ENCODE measurements at regions not wholly inside any gene's neighbourhood (a gene's known extent, or its start where the extent isn't known, plus 50 kb on each side); places are given as distances from the start of the nearest gene placed in this dataset.

DNA sequence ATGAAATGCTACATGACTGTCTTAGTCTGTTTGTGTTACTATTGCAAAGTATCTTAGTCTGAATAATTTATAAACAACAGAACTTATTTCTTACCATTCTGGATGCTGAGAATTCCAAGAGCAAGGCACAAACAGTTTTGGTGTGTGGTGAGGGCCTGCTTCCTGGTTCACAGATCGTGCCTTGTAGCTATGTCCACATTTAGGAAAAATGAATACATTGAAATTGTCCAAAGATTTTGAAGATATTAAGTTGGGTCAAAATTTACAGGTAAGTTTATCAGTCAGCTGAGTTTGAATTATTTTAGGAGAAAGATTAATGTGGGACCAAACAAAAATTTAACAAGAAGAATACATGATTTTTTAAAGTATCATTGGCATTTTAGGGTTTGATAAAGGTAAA, 293.5 kb downstream of the LTN1 start:
- 57 to 78% (median 69%) methylated on average over 1 of the region's 1 CpG for WGBS, 5 donors
- Histone ChIP-seq H3K4me1 (peaks cover 0 to under 1% (median 0%) of the 10 kb centered on the region in 4 donors), H3K27me3 (no peaks in the 10 kb centered on the region), H3K4me3 (no peak overlapping the region), H3K36me3 (no peaks in the 10 kb centered on the region), H3K9me3 (no peaks in the 10 kb centered on the region), H3K27ac (no peak overlapping the region)
- no peak for DNase-seq
- intact Hi-C loops (cut with DNase I; ENCODE audit: low total_unique reads): no loop called here
- TF ChIP-seq, protein P1, sequence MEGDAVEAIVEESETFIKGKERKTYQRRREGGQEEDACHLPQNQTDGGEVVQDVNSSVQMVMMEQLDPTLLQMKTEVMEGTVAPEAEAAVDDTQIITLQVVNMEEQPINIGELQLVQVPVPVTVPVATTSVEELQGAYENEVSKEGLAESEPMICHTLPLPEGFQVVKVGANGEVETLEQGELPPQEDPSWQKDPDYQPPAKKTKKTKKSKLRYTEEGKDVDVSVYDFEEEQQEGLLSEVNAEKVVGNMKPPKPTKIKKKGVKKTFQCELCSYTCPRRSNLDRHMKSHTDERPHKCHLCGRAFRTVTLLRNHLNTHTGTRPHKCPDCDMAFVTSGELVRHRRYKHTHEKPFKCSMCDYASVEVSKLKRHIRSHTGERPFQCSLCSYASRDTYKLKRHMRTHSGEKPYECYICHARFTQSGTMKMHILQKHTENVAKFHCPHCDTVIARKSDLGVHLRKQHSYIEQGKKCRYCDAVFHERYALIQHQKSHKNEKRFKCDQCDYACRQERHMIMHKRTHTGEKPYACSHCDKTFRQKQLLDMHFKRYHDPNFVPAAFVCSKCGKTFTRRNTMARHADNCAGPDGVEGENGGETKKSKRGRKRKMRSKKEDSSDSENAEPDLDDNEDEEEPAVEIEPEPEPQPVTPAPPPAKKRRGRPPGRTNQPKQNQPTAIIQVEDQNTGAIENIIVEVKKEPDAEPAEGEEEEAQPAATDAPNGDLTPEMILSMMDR (IDR thresholded peaks at IDR 0.05): no peak
- TF ChIP-seq POLR2A (IDR thresholded peaks at IDR 0.05) (no peak), EP300 (IDR thresholded peaks at IDR 0.05) (no peak), POLR2AphosphoS5 (IDR thresholded peaks at IDR 0.05) (no peak)

DNA sequence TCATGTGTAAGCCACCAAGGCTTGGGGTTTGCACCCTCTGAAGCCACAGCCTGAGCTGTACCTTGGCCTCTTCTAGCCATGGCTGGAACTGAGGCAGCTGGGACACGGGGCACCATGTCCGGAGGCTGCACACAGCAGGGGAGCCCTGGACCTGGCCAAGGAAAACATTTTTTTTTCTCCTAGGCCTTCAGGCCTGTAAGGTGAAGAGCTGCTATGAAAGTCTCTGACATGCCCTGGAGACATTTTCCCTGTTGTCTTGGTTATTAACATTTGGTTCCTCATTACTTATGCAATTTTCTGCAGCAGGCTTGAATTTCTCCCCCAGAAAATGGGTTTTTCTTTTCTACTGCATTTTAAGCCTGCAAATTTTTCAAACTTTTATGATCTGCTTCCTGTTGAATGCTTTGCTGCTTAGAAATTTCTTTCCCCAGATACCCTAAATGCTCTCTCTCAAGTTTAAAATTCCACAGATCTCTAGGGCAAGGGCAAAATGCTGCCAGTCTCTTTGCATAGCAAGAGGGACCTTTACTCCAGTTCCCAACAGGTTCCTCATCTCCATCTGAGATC, 295.8 kb downstream of the LTN1 start:
- H3K27me3 ChIP-seq: no peaks in the 10 kb centered on the region

GRCh38 chr21:28693476-28693875, 299.2 kb downstream of the LTN1 start:
- Histone ChIP-seq H3K27ac (no peak overlapping the region), H3K36me3 (no peaks in the 10 kb centered on the region), H3K4me1 (no peaks in the 10 kb centered on the region), H3K27me3 (no peaks in the 10 kb centered on the region), H3K9me3 (no peaks in the 10 kb centered on the region), H3K4me3 (no peak overlapping the region)
- TF ChIP-seq EP300 (IDR thresholded peaks at IDR 0.05) (no peak), POLR2AphosphoS5 (IDR thresholded peaks at IDR 0.05) (no peak), POLR2A (IDR thresholded peaks at IDR 0.05) (no peak)
- TF ChIP-seq, protein P1 (IDR thresholded peaks at IDR 0.05): no peak
- intact Hi-C loops (cut with DNase I; ENCODE audit: low total_unique reads): no loop called here
- no peak for DNase-seq
- 90 to 99% (median 94%) methylated on average over 2 of the region's 2 CpGs for WGBS, 5 donors

More for the DNA sequence above, 295.8 kb downstream of the LTN1 start:
- Histone ChIP-seq H3K36me3 (no peaks in the 10 kb centered on the region), H3K4me1 (no peaks in the 10 kb centered on the region), H3K4me3 (no peak overlapping the region), H3K9me3 (no peaks in the 10 kb centered on the region), H3K27ac (no peak overlapping the region)
- intact Hi-C loops (cut with DNase I; ENCODE audit: low total_unique reads): no loop called here
- 87 to 100% (median 95%) methylated on average over 1 to 2 of the region's 2 CpGs for WGBS, 5 donors
- DNase-seq: no peak
- no peak for TF ChIP-seq EP300 (IDR thresholded peaks at IDR 0.05)
- TF ChIP-seq, protein P1 (IDR thresholded peaks at IDR 0.05): no peak
- TF ChIP-seq POLR2AphosphoS5 (IDR thresholded peaks at IDR 0.05): no peak
- TF ChIP-seq POLR2A (IDR thresholded peaks at IDR 0.05): no peak

DNA sequence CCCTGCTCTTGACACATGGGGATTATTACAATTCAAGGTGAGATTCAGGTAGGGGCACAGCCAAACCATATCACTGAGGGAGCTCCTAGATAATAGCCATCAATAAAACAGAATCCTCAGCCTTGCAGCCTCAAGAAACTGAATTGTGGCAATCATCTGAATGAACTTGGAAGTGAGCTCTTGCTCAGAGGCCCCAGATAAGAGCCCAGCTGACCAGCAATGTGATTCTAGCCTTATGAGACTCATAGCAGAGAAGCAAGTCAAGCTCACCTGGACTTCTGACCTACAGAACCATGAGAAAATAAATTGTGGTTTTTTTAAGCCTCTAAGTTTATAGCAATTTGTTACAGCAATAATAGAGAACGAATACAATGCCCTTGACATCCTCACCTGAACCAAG, 302.5 kb downstream of the LTN1 start:
- 64 to 88% (median 75%) methylated on average over 1 of the region's 1 CpG for WGBS, 5 donors
- DNase-seq: no peak
- H3K4me1 ChIP-seq: no peaks in the 10 kb centered on the region
- no peaks in the 10 kb centered on the region for H3K27me3 ChIP-seq
- no peaks in the 10 kb centered on the region for H3K36me3 ChIP-seq
- H3K4me3 ChIP-seq: no peak overlapping the region
- H3K9me3 ChIP-seq: no peaks in the 10 kb centered on the region
- intact Hi-C loops (cut with DNase I; ENCODE audit: low total_unique reads): no loop called here
- no peak overlapping the region for H3K27ac ChIP-seq
- TF ChIP-seq POLR2A (IDR thresholded peaks at IDR 0.05): no peak
- no peak for TF ChIP-seq EP300 (IDR thresholded peaks at IDR 0.05)
- TF ChIP-seq, protein P1 (IDR thresholded peaks at IDR 0.05): no peak
- no peak for TF ChIP-seq POLR2AphosphoS5 (IDR thresholded peaks at IDR 0.05)
